ENCODE measurements at regions not wholly inside any gene's neighbourhood (a gene's known extent, or its start where the extent isn't known, plus 50 kb on each side); places are given as distances from the start of the nearest gene placed in this dataset.
A peak's percentile ranks its signal among the peaks of the same experiment; 100 is the strongest.

DNA sequence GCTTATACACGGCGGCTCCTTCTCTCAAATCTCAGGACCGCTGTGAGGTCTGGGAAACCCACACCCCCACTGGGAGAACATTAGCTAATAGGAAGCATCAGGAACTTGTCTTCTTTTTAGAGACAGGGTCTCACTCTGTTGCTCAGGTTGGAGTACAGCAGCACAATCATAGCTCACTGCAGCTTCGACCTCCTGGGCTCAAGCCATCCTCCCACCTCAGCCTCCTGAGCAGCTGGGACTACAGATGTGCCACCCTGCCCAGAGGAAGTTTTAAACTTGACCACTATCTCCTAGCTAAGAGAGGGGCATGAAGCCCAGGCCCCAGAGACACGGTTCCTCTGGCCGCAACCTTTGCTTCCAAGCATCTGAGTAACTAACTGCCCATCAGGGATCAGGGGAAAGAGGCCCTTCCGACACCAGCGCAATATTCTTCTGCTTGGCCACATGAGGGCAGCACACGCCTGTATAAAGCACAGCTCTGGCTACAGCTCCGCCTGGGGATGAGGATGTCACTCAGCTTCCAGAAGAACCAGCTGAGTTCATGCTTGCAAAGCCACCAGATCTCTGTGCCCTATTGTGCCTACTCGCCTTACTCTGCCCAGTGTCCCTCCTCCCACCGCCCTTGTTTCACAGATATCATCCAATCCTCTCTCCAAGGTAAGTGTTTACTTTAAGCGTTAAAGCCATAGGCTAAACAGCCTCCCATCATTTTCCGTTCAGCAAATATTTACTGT, 57.6 kb upstream of the SLC6A11 start:
- H3K9me3 ChIP-seq = no peaks in the 10 kb centered on the region
- no peak overlapping the region for H3K27ac ChIP-seq
- no peaks in the 10 kb centered on the region for H3K36me3 ChIP-seq
- TF ChIP-seq POLR2A (IDR thresholded peaks at IDR 0.05) = no peak
- TF ChIP-seq, protein P1, sequence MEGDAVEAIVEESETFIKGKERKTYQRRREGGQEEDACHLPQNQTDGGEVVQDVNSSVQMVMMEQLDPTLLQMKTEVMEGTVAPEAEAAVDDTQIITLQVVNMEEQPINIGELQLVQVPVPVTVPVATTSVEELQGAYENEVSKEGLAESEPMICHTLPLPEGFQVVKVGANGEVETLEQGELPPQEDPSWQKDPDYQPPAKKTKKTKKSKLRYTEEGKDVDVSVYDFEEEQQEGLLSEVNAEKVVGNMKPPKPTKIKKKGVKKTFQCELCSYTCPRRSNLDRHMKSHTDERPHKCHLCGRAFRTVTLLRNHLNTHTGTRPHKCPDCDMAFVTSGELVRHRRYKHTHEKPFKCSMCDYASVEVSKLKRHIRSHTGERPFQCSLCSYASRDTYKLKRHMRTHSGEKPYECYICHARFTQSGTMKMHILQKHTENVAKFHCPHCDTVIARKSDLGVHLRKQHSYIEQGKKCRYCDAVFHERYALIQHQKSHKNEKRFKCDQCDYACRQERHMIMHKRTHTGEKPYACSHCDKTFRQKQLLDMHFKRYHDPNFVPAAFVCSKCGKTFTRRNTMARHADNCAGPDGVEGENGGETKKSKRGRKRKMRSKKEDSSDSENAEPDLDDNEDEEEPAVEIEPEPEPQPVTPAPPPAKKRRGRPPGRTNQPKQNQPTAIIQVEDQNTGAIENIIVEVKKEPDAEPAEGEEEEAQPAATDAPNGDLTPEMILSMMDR (IDR thresholded peaks at IDR 0.05) = peak; percentile 7 to 69 (median 51)
- no peaks in the 10 kb centered on the region for H3K27me3 ChIP-seq
- peak in 2 of 3 donors; percentile 64 for DNase-seq
- no peak overlapping the region for H3K4me3 ChIP-seq
- H3K4me1 ChIP-seq = no peaks in the 10 kb centered on the region

DNA sequence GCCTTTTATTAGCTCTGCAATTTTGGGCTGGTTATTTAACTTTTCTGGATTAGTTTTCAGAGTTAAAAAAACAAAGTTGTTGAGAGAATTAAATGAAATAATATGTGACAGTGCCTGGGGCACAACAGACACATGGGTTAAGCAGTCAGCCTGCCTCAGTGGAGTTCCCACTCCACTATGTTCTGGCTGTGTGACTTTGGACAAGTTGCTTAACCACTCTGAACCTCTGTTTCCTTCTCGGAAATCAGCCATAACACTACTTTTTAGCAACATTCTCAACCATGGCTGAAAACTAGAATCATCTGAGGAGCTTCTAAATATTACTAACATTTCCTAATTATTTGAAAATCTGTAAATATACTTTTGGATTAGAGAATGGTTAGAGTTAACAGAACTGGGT, 56.5 kb upstream of the SLC6A11 start:
- Histone ChIP-seq H3K27me3 (no peaks in the 10 kb centered on the region), H3K27ac (no peak overlapping the region), H3K4me3 (no peak overlapping the region), H3K36me3 (no peaks in the 10 kb centered on the region), H3K4me1 (no peaks in the 10 kb centered on the region), H3K9me3 (no peaks in the 10 kb centered on the region)
- DNase-seq = no peak
- TF ChIP-seq, protein P1 (IDR thresholded peaks at IDR 0.05) = no peak

DNA sequence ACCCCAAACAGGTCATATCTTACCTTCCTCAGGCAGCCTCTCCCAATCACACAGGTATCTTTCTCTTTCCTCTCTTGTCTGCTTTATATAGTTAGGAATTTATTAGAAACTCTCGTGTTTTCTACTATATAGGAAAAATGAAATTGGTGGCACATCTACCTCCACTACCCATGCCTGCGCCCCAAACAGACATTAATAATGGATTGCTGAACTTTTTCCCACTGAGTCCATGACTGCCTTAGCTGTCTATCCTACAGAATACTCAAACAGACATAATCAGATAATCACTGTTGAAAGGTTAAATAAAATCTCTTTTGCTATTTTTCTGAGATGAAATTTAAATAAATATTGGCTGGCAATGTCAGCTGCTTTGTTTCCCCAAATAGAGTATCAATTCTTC, 55.8 kb upstream of the SLC6A11 start:
- H3K27me3 ChIP-seq = no peaks in the 10 kb centered on the region
- no peaks in the 10 kb centered on the region for H3K4me1 ChIP-seq

DNA sequence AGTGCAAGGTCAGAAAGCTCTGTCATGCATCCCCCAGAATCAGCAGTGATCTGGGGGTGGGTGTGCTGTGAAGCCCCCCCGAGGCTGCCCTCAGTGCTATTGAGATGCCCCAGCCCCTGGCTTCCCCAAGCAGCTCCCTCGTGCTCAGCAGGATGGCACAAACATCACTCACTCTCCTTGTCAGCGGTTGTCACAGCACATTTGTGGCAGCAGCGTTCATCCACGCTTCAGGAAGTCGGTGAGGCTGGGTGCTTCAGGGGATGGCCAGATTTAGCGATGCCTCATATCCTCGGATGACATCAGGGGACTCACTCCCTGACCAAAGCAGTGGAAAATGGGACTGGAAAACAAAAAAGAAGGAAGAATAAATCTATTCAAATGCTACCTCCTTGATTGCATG, 54.4 kb upstream of the SLC6A11 start:
- H3K4me3 ChIP-seq = no peak overlapping the region
- no peak for DNase-seq
- no peaks in the 10 kb centered on the region for H3K4me1 ChIP-seq
- no peaks in the 10 kb centered on the region for H3K36me3 ChIP-seq
- H3K27ac ChIP-seq = no peak overlapping the region
- no peaks in the 10 kb centered on the region for H3K9me3 ChIP-seq
- TF ChIP-seq, protein P1 (IDR thresholded peaks at IDR 0.05) = no peak
- no peak for TF ChIP-seq POLR2A (IDR thresholded peaks at IDR 0.05)
- H3K27me3 ChIP-seq = no peaks in the 10 kb centered on the region

More for the DNA sequence above, 55.8 kb upstream of the SLC6A11 start:
- Histone ChIP-seq H3K36me3 (no peaks in the 10 kb centered on the region), H3K9me3 (no peaks in the 10 kb centered on the region), H3K4me3 (no peak overlapping the region), H3K27ac (no peak overlapping the region)
- no peak for TF ChIP-seq POLR2A (IDR thresholded peaks at IDR 0.05)
- TF ChIP-seq, protein P1 (IDR thresholded peaks at IDR 0.05) = no peak
- DNase-seq = no peak

DNA sequence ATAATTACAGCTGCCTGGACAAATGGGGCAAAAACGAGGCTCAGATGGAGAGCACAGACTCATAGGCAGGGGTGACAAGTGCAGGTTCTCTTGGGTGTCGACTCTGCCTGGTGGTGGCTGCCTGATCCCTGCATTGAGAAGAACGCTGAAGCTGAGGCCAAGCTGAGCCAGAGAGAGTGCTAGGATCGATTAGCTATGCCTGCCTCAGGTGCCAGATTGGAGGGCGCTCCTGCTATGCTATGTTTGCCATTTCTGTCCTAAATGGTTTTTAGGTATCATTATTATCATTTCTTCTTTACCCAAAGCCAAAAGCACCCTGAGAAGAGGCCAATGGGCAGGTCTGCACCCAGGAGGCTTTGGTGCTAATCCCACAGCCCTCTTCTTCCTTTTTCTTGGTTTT, 53.9 kb upstream of the SLC6A11 start:
- no peak overlapping the region for H3K27ac ChIP-seq
- H3K4me1 ChIP-seq = no peaks in the 10 kb centered on the region
- no peak for DNase-seq
- TF ChIP-seq POLR2A (IDR thresholded peaks at IDR 0.05) = no peak
- TF ChIP-seq, protein P1 (IDR thresholded peaks at IDR 0.05) = no peak
- H3K36me3 ChIP-seq = no peaks in the 10 kb centered on the region
- H3K9me3 ChIP-seq = no peaks in the 10 kb centered on the region
- no peak overlapping the region for H3K4me3 ChIP-seq
- H3K27me3 ChIP-seq = no peaks in the 10 kb centered on the region

Measured in Peyer's patch (tissue), 4 donors.